Fibroblast of gingiva (primary cell): ENCODE measurements at regions not wholly inside any gene's neighbourhood (a gene's known extent, or its start where the extent isn't known, plus 50 kb on each side); places are given as distances from the start of the nearest gene placed in this dataset.
A peak's percentile ranks its signal among the peaks of the same experiment; 100 is the strongest.

Source experiments
- DNase-seq: peaks from one replicate; pipeline ENCODE4 v3.0.0-alpha.2; 2011; ENCODE audit warnings: low read depth

DNA sequence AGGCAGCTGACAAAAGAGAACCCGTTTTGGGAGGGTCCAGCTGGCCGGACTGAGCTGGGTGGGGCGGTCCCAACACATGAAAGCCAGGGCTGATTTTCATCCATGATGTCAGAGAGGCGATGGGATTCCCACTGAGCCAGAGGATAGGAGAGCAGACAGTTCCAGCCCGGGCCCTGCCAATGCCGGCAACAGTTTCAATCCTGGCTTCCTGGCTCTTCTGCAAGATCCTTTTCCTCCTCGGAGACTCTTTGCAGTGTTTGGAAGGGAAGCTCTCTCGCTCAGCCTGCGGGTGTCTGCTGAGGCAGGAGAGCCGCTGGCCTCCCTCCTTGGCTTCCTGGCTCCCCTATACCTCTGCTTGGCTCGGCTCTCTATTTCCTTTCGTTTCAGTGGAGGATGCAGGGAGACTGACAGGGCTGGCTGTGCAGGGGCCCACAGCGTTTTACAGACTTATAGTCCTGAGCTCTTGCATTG is 145.5 kb upstream of the SOX9 start:
- peak; percentile 56 for DNase-seq

DNA sequence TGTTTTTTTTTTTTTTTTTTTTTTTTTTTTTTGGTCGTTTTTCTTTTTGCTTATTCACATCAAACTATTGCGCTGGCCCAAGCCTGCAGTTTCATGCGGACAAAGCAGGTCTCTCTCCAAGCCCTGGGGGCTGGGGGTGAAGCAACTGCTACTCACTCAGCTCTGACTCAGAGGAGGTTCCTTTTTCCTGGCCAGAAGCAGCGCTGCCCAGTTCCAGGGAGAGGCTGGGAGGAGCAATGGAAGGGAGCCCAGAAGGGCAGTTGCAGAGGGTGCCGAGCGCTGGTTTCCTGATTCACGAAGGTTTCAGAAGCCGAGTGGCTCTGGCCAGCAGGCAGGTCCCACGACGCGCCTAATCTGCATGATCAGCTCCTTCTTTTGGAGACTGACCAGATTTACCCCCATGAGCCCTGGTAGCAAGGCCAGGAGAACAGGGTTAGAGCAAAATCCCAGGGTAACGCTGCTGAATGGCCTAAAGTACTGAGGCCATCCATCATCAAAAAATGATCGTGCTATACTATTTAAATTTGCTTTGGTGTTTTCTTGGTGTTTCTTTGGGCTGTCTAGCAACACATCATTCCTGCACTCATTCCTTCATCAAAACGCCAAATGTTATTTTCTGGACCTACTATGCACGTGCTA is 144.7 kb upstream of the SOX9 start:
- DNase-seq = peak; percentile 98

DNA sequence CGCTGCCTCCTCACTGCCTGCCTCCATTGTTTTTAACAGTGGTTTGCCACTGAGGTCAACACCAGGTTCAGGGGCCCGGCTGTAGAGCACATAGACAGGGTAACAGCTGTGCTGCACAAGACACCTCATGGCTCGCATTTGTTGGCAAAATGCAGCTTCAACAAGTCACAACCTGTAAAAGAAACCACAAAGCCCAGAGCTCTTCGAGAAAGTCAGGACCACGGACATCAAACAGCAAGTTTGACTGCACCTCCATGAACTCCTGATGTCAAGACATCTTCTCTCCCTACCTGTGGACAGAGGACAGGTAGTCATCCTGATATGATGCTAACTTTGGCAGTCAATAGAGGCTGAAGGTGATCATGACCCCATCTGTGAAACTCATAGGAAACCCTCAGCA is 142.4 kb upstream of the SOX9 start:
- DNase-seq = no peak

DNA sequence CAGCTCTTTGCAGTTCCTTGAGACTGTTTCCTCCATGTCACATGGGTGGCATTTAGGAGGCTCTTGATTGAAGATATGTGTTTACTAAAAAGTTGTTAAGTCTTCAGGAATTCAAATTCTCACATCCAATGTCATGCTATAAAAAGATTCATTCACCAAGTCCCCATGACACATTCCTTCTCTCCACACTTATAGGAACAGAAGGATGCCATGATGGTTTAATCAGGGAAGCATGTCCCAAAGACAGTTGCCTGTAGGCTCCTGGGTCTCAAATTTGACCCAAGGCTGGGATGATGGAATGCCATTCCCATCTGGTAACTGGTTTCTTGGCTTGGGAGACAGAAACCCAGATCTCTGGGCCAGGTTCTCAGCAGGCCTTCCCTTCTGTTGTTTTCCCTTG is 140.6 kb upstream of the SOX9 start:
- no peak for DNase-seq

DNA sequence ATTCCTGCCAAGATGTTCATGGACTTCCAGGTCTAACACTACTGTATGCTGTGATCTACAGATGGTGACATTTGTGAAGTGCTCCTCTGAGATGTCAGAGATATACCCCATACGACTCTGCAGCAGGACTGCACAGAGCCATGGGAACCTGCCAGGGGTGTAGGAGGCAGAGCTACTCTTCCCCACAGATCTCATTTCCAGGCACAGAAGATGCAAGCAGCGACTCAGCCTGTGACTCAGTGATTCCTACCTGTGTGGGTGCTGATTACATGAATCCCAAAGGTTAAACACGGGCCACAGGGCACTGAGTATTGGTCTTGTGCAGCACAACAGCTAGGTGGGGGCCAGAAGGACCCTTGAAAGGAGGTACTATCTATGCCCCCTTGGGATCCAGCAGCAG is 137.0 kb upstream of the SOX9 start:
- no peak for DNase-seq

DNA sequence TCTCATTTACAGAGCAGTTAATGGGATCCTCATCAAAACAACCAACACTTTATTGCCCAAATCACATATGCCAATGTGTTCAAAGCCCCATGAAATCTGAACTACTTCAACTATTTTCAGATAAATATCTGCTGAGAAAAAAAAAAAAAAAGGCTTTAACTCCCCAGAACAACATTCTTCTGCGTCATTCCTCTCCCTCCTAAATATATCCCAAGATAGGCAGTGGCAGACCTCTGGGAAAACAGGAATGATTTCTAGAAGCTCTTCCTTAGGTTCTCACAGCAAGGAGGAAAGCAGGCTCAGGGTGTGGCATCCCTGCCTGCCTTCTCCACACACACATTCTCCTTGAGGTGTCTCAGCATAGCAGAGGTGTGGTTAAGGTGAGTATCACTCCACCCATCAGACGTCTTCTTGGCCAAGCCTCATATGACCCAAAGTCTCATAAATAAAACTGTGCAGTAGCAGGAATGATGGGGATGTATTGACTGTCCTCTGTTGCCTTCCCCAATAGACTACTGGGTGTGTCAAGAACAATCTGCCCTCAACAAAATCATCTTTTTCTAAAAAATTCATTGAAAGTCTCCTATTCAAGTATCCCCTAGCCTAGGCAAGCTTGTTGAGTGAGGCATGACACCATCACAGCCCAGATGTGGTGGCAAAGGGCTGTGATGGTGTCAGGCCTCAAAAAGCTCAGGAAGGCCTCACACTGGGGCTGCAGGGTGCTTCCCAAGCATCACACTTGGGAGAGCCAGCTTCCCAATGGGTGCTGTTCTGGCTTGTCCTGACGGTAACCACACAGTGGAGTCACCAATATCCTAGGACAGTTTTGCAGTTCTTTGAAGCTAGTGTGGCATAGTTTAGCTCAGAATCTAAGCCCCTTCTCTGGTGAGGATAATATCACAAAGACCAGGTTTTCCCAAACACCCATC is 135.4 kb upstream of the SOX9 start:
- no peak for DNase-seq

DNA sequence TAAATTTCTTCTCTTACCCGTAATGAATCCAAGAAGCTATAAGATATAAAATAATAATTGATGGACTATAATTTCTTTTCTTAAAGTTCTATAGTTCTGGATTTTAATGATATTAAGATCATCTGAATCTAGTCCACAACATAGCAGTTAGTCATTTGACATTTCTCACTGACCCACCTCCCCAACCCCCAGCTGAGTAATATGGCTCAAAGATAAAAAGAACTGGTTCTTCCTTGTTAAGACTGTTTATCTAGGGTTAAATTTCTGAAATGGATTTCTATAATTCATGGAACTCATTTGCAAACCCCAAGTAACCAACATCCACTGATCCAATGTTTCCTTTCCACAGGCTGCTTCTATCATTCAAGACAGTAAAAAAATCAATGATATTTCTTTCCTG is 133.9 kb upstream of the SOX9 start:
- DNase-seq = no peak

DNA sequence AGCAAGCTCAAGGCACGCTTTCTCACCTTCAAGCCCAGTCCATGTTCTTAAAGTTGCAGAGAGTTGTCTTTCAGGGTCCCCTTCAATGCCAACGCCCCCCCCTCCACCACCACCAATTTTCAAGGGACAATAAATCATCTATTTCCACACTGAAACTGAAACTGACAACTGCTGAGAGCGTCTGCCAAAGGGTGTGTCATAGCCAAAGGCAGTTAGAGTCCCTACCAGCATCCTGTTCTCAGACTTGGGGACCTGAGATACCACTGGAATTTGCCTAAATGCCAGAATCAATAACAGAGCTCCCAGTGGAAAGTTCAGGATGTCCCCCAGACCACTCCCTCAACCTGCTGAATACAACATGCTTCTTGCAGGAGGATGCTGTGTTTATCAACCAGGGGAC is 133.2 kb upstream of the SOX9 start:
- no peak for DNase-seq

DNA sequence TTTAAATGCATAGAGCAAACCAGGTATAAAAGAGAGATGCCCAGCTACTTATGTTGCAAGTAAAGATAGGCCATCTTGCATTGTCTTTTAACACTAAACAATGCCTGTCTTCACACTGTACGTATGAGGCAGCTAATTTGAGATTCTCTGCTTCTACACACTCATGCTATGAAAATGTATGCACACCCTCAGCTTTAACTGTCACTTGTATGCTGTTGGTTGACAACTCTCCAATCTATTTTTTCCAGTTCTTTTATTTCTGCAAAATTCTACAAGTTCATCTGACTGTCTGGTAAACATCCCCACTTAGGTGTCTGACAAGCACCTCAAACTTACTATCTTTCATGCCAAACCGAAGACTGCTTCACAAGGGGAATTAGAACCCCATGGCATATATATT is 131.7 kb upstream of the SOX9 start:
- no peak for DNase-seq

DNA sequence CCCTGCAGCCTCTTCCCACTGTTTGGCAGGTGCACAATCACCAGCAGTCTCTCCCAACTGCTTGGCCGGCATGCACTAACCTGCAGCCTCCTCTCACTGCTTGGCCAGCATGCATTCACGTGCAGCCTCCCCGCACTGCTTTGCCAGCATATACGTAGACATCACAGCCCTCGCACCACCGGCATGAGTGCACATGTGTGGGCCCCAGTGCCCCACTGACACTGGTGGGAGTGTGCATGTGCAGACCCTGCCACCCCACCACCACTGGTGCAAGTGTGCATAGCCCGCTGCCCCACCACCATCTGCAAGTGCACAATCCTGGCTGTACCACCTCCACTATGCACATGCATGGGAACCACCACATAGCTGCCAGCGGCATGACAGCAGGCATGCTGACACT is 127.5 kb upstream of the SOX9 start:
- DNase-seq = no peak

DNA sequence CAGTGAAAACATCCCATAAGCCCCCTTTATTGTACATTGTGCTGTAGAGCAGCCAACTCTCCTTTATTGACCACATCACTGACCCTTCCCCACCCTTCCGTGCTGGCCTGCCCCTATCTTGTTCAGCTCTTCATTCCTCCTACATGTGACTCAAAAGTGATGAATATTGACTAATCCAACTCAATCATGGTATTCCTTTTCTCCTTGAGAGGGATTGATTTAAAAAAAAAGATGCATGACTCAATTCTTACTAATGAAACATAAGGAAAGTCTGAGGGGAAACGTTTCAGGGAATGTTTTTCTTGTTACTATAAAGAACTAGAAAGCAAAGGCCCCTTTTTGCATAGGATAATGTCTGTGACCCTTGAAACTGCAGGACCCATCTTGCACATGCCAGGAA is 125.2 kb upstream of the SOX9 start:
- no peak for DNase-seq

DNA sequence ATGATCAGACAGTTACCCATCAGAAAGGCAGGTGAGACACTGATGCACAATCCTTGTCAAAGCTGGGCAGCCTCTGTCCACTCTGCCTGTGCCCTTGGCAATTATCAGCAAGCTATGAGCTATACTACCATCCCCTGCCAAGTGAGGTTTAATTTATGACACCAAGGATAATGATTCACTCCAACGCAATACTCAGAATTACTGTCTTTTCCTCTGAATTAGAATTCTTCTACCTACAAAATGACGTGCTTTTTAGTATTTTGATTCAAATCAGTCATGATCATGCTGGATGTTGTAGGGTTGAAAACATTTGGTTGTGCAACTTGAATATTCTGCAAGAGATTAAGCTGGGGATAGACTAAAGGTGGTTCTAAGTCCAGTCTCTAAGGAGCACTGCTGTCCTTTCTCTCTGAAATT is 116.8 kb upstream of the SOX9 start:
- no peak for DNase-seq

DNA sequence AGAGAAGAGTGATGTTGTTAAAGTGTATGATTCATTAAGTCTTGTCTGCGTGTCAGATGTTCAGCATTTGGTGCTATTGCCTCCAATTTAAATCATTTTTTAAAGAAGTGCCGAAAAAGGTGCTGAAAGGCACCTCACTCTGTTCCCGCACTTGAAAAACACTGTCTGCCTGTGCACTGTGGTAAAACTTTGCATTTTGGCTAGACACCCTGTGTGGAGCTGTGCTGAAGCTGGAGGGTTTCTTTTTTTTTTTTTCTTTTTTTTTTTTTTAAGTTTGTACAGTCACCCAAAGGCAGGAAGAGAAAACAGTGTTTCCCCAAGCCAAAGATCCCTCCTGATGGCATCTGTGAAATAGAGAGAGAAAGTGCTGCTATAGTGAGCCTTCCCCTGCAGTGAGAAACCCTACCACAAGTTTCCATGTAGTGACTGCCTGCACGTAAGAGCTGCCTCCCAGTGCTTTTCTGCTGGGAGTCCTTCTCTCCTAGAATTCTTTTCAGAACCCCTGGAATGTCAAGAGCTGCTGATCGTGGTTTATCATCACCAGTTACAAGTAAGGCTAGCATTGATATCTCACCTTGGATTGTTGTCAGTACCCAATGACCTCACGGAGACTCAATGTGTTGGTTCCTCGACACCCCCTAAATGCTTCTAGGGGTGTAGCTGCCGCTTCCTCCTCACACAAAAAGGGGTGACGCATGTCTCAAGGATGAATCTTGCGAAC is 116.0 kb upstream of the SOX9 start:
- no peak for DNase-seq

DNA sequence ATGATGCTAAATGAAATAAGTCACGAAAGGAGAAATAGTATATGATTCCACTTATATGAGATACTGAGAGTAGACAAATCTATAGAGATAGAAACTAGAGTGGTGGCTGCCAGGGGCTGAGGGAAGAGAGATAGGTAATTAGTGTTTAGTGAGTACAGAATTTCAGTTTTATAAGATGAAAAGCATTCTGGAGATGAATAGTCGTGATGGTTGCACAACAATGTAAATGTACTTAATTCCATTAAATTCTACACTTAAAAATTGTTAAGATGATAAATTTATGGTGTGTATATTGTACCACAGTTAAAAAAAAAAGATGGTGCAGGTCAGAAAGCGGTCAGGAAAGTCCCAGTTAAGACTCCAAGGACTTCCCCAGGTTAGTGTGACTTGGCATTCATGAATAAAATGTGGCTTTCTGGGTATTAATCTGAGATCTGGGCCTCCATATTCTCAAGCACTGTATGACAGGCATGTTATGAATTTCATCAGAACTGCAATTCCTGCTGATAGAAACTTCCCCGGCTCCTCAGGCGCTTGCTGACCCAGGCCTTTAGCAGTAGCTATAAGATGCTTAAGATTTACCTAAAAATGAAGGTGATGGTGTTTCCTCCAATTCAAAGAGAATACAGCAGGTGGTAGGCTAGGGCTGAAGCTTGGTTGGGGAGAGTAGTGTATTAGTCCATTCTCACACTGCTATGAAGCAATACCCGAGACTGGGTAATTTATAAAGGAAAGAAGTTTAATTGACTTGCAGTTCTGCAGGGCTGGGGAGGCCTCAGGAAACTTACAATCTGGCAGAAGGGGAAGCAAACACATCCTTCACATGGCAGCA is 115.3 kb upstream of the SOX9 start:
- DNase-seq = no peak

DNA sequence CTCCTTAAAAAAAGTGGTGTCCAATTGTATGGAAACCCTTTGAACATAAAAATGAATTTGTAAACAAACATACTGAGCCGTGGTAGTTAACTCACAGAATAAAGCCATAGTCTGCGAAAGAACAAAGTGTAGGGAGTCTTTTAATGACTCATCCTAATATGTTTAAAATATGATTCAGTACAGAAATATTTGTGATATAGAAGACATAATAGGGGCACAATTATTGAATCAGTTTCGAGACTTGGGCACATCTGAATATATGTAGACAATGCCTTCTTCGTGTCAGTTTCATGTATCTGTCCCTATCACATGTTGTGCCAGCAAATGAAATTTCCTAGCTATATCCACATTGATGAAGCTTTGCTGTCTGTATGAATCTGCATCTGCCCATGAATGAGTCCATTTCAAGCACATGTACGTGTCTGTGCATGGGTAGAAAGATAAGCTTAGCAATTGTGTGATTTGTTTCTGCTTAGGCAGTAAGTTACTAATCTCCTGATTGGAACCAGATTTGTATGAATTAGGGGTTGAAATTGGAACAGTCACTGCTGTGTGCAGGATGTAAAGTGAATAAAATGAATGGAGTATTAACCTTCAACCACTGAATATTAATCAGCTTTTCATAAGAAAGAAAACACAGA is 112.5 kb upstream of the SOX9 start:
- no peak for DNase-seq

DNA sequence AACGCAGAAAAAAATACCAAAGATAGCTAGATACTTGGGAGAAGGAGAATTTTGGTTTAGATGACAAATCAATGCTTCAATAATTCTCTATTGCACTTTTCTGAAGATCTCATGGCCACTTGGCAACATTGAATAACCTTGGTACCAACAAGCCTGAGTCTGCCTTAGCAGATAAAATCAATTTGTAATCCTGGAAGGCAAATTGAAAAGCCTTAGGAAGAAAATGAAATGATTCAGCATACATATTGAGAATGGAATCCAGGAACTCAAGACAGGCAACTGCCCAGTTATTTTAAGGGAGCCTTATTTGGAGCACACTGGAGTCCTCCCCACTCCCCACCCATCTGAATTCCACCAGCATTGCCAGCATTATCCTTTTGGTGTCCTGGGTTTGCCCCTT is 109.3 kb upstream of the SOX9 start:
- no peak for DNase-seq

DNA sequence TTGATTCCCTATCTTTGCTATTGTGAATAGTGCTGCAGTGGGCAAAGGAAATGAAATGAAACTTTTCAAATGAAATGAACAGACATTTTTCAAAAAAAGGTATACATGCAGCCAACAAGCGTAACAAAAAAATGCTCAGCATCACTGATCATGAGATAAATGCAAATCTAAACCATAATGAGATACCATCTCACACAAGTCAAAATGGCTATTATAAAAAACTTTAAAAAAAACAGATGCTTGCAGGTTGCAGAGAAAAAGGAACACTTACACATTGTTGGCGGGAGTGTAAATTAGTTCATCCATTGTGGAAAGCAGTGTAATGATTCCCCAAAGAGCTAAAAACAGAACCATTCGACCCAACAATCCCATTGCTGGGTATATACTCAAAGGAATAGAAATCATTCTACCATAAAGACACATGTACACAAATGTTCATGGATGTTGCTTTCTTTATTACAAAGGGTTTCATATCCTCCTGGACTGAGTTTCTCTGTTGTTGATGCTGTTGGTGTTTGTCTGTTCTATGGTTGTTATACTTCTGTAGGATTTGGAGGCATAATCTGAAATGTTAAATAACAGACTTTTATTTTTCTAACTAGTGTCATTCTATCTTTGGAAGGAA is 99.3 kb upstream of the SOX9 start:
- no peak for DNase-seq

DNA sequence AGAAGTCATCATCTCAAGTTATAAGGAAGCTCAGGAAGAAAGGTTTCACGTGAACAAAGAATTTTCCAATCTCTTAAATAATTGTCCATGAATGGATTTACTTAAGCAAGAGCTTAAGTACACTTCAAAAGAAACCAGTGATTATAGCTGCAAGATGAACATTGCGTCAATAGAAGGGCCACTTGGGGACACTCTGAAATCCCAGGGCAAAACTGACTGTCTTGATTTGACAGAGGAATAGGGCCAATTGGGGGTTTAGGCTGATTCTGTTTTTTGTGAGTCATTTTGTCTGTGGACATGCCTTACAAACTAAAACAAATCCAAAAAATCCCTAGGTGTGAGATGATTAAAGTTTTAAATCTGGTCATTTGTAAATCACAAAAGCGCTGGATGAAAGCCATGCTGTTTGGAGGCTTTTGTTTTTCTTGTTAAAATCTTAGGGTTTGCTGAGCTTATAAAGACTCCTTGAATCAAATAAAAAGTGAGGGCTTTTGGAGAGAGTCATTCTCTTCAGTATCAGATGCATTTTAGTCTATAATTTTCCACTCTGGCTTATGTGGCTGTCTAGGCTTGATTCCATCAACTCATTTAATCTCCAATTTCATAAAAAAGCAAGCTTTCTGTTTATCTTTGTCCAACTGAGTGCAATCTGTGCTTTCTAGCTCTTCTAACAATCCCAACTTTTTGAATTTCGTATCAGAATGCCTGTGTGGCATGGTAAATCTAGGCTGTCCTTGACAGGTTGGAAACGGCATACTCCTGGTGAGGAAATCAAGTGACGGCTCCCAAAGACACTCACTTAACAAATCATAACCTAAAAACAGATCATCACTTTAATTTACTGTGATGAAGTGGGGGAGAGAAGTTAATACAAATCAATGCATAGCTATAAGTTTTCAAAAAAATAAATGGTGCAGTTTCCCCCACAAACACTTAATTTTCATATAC is 98.2 kb upstream of the SOX9 start:
- no peak for DNase-seq

DNA sequence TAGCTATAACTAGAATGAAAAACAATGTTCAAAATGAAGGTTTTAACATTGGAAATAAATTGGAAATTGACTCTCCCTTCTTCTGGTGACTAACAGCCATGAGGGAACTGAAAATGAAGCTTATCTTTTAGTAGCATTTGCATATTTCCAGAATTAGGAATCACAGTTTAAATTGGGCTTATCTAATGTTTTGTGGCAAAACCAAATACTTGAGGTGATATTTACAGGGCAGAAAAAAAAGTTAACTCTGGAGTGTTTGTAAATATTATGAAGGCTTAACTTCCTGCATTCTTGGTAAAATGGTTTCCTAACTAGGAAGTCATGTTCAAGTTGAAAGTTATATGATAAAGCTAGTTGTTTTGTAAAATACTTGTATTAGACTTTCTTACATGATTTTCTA is 96.4 kb upstream of the SOX9 start:
- DNase-seq = no peak

DNA sequence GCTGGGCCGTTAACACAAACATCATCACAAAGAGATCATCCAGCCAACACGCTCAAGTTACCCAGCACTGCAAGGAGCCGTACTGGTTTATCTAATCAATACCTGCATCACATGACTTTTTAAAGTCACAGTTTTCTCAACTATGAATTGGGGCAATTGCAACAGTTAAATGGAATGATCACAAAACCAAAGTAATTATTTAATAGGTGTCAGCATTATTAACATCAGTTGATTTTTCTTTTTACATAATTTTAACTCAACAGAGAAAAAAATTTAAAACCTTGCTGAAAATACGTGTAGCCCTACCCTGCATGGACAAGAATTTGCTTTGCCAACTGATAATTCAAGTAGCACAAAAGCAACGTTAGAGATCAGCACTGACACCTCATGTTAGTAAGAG is 95.7 kb upstream of the SOX9 start:
- DNase-seq = no peak
